SK-N-SH (cell line): ENCODE measurements at regions not wholly inside any gene's neighbourhood (a gene's known extent, or its start where the extent isn't known, plus 50 kb on each side); places are given as distances from the start of the nearest gene placed in this dataset.

Experiments used
- CTCF ChIA-PET: fragments of 300-600, 350-600 bp; formaldehyde crosslinking; extraction: SDS; loops from one replicate; lab custom pipeline; 2021; lab: Yijun Ruan, JAX
- POLR2A ChIA-PET: fragments of 350-600 bp; sonication (Branson Sonifier 250); formaldehyde crosslinking; extraction: SDS; loops from one replicate; lab custom pipeline; 2020; ENCODE audit warnings: antibody characterized with exemption, inconsistent platforms; lab: Yijun Ruan, JAX
- DNase-seq: peaks from one replicate; pipeline ENCODE4 v3.0.0; 2012
- H2AFZ ChIP-seq: fragments of 200-600 bp; sonication (generic); 2 replicates; pipeline ENCODE4 v1.8.1; 2016; ENCODE audit warnings: antibody characterized with exemption, mild to moderate bottlenecking, low read depth
- H3F3A ChIP-seq: fragments of 200-600 bp; sonication (generic); replicated peaks from 2 replicates; pipeline ENCODE3; 2016; ENCODE audit warnings: antibody characterized with exemption, mild to moderate bottlenecking; ENCODE audit not compliant: insufficient read depth
- H3K27ac ChIP-seq, 2 experiments: fragments of 200-500 bp in 1 of 2; fragments of 200-600 bp in 1 of 2; sonication (Bioruptor generic) in 1 of 2; sonication (generic), shearing (Covaris generic) in 1 of 2; 2 replicates each; pipeline versions ENCODE4 v1.5.1 to v1.6.1; 2014 to 2016; ENCODE audit warnings: low read depth in 2 of 2, inconsistent platforms in 1 of 2, low read length in 1 of 2, mild to moderate bottlenecking in 1 of 2, mixed read lengths in 1 of 2
- H3K27me3 ChIP-seq: fragments of 200-600 bp; sonication (generic), shearing (Covaris generic); 2 replicates; pipeline ENCODE4 v1.6.1; 2016; ENCODE audit warnings: mixed run types; ENCODE audit not compliant: insufficient read depth
- H3K36me3 ChIP-seq, 2 experiments: fragments of 200-500 bp in 1 of 2; fragments of 200-600 bp in 1 of 2; sonication (Bioruptor generic) in 1 of 2; sonication (generic) in 1 of 2; replicated peaks in 1 of 2; 2 replicates each; pipeline versions ENCODE3 to v1.5.1; 2014 to 2016; ENCODE audit warnings: low read length in 1 of 2, mild to moderate bottlenecking in 1 of 2; ENCODE audit not compliant: insufficient read depth in 2 of 2, control insufficient read depth in 1 of 2
- H3K4me1 ChIP-seq, 2 experiments: fragments of 200-500 bp in 1 of 2; fragments of 200-600 bp in 1 of 2; sonication (Bioruptor generic) in 1 of 2; sonication (generic), shearing (Covaris generic) in 1 of 2; 2 replicates each; pipeline versions ENCODE4 v1.5.1 to v1.6.1; 2014 to 2016; ENCODE audit warnings: low read depth in 1 of 2, low read length in 1 of 2, mixed run types in 1 of 2; ENCODE audit not compliant: insufficient read depth in 2 of 2, control insufficient read depth in 1 of 2
- H3K4me2 ChIP-seq: fragments of 200-600 bp; sonication (generic), shearing (Covaris generic); 2 replicates; pipeline ENCODE4 v1.6.1; 2017; ENCODE audit warnings: mixed run types
- H3K4me3 ChIP-seq, 2 experiments: fragments of 200-500 bp in 1 of 2; fragments of 200-600 bp in 1 of 2; sonication (Bioruptor generic) in 1 of 2; sonication (generic), shearing (Covaris generic) in 1 of 2; 2 replicates each; pipeline versions ENCODE4 v1.5.1 to v1.8.1; 2014 to 2016; ENCODE audit warnings: low read depth in 2 of 2, inconsistent platforms in 1 of 2, low read length in 1 of 2, mild to moderate bottlenecking in 1 of 2, mixed read lengths in 1 of 2, moderate library complexity in 1 of 2
- H3K79me2 ChIP-seq: fragments of 200-600 bp; sonication (generic); 2 replicates; pipeline ENCODE4 v1.8.1; 2017; ENCODE audit warnings: mild to moderate bottlenecking; ENCODE audit not compliant: insufficient read depth
- H3K9ac ChIP-seq: fragments of 200-600 bp; sonication (generic); 2 replicates; pipeline ENCODE4 v1.6.1; 2017; ENCODE audit warnings: mixed run types
- H3K9me2 ChIP-seq: fragments of 200-600 bp; sonication (generic); 2 replicates; pipeline ENCODE4 v1.6.1; 2017; ENCODE audit warnings: mixed run types
- H3K9me3 ChIP-seq: fragments of 200-600 bp; sonication (generic); 2 replicates; pipeline ENCODE4 v1.6.1; 2017; ENCODE audit warnings: mixed run types, mild to moderate bottlenecking, moderate library complexity
- H4K20me1 ChIP-seq: fragments of 200-600 bp; sonication (generic); 2 replicates; pipeline ENCODE4 v1.6.1; 2017; ENCODE audit warnings: mild to moderate bottlenecking, mixed run types; ENCODE audit not compliant: insufficient read depth
- EP300 ChIP-seq, 2 experiments: IDR thresholded peaks; 2 replicates each; pipeline versions ENCODE4 v1.4.0 to v1.6.1; 2012; ENCODE audit warnings: borderline replicate concordance in 1 of 2, low read depth in 1 of 2, low read length in 1 of 2
- EZH2phosphoT487 ChIP-seq: fragments of 200-600 bp; sonication (generic); IDR thresholded peaks from 2 replicates; pipeline ENCODE4 v1.6.1; 2017; ENCODE audit warnings: low read depth, mixed run types, mild to moderate bottlenecking, antibody characterized with exemption, moderate library complexity, borderline replicate concordance
- FOSL2 ChIP-seq: IDR thresholded peaks from 2 replicates; pipeline ENCODE4 v1.4.0; 2012; ENCODE audit warnings: low read depth, mild to moderate bottlenecking, moderate library complexity, borderline replicate concordance
- JUND ChIP-seq: IDR thresholded peaks from 2 replicates; pipeline ENCODE4 v1.4.0; 2012
- NFIC ChIP-seq: IDR thresholded peaks from 2 replicates; pipeline ENCODE4 v1.4.0; 2012; ENCODE audit warnings: borderline replicate concordance
- POLR2AphosphoS5 ChIP-seq: IDR thresholded peaks from 2 replicates; pipeline ENCODE4 v1.6.1; 2012; ENCODE audit warnings: low read depth, low read length
- TCF12 ChIP-seq: IDR thresholded peaks from 2 replicates; pipeline ENCODE4 v1.4.0; 2012
- TEAD4 ChIP-seq: IDR thresholded peaks from 2 replicates; pipeline ENCODE4 v1.4.0; 2012; ENCODE audit warnings: mild to moderate bottlenecking, borderline replicate concordance; ENCODE audit not compliant: insufficient read depth
- WGBS: methylation state at CpG from one replicate; pipeline ENCODE4 v1.1.6; 2017; ENCODE audit warnings: low lambda C conversion rate; 5-methylcytosine and 5-hydroxymethylcytosine counted together
- TF ChIP-seq, protein P1 (sequence below): IDR thresholded peaks from 2 replicates; pipeline ENCODE4 v1.4.0; 2012; ENCODE audit warnings: low read depth
- TF ChIP-seq, protein P2 (sequence below): IDR thresholded peaks from 2 replicates; pipeline ENCODE4; 2012

DNA sequence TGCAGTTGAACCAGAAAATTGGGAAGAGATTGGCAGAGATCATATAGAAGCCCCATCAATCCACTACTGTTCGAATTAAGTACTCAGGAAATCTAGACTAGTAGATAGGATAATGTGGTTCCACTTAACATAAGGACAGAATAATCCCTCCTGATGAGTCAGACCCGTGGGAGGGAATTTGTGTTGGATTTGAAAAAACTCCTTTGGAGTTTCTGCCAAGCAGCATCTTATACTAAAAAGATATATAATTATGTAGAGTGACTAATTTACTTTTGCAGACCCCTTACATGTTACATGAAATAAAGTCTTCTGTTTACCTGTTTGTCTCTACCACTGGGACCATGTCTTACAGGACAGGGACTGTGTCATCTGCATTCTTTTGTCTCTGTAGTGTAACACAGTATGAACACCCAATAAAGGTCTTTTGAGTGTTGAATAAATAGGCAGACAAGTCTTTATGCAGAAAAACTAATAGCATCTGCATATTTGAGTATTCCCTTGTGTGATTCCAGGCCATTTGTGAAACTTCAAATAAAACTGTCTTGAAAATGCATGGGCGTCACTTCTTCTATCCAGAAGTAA, 122.6 kb upstream of the DNAJC10 start:
- H3K27ac ChIP-seq, result peak overlapping the region in 1 of 2 experiments; percentile 43; a peak in 3 of 4 replicates

DNA sequence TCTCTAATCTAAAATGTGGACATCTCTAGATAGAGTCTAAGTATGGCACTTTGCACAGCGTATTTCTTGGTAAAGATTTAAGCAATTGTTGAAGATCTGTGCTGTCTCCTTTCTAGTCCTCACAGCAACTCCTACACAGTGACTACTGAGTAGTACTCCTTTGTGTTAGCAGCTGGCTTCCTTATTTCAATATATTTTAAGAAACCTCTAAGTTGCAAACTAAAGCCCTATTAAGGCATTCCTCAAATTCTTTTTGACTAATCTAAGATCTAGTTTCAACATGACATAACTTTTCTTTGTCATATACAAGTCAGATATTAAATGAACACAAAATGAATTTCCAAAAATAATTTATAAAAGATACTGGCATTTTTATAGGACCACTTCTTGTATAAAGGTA, 121.8 kb upstream of the DNAJC10 start:
- H2AFZ ChIP-seq, result no peak overlapping the region
- peak overlapping the region in 1 of 2 experiments; percentile 43; a peak in 2 of 4 replicates for H3K27ac ChIP-seq
- H3K9me2 ChIP-seq, result no peaks in the 10 kb centered on the region
- no peak overlapping the region for H3K4me2 ChIP-seq
- H3K4me1 ChIP-seq, result peaks cover 0 to 19% of the 10 kb centered on the region in 2 experiments
- DNase-seq, result no peak
- H3K4me3 ChIP-seq, result no peak overlapping the region
- peaks cover 13% of the 10 kb centered on the region for H3F3A ChIP-seq
- no peaks in the 10 kb centered on the region for H4K20me1 ChIP-seq
- H3K79me2 ChIP-seq, result no peaks in the 10 kb centered on the region
- H3K9ac ChIP-seq, result no peak overlapping the region
- no peaks in the 10 kb centered on the region for H3K9me3 ChIP-seq
- POLR2A ChIA-PET, result no interaction called here
- no peaks in the 10 kb centered on the region for H3K36me3 ChIP-seq
- CTCF ChIA-PET, result no interaction called here
- TF ChIP-seq, protein P1, sequence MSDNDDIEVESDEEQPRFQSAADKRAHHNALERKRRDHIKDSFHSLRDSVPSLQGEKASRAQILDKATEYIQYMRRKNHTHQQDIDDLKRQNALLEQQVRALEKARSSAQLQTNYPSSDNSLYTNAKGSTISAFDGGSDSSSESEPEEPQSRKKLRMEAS, result no peak
- TF ChIP-seq JUND (0 out of 2 replicates have a peak, but pooled peaks have one; percentile 18), TCF12 (peak; percentile 57), POLR2AphosphoS5 (no peak), TEAD4 (0 out of 2 replicates have a peak, but pooled peaks have one; percentile 43), EP300 (IDR thresholded peaks at IDR 0.05; ENCODE audit: borderline replicate concordance in 1 of 2, low read depth in 1 of 2, low read length in 1 of 2) (peak in 1 of 2 experiments; percentile 38; a peak in 1 of 4 replicates)
- TF ChIP-seq, protein P2, sequence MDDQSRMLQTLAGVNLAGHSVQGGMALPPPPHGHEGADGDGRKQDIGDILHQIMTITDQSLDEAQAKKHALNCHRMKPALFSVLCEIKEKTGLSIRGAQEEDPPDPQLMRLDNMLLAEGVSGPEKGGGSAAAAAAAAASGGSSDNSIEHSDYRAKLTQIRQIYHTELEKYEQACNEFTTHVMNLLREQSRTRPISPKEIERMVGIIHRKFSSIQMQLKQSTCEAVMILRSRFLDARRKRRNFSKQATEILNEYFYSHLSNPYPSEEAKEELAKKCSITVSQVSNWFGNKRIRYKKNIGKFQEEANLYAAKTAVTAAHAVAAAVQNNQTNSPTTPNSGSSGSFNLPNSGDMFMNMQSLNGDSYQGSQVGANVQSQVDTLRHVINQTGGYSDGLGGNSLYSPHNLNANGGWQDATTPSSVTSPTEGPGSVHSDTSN, result peak; percentile 35; the same call in 1 of the 2 replicates
- TF ChIP-seq, all 33 proteins: peak for 5
- 92% methylated on average over 1 of the region's 1 CpG for WGBS
- no peaks in the 10 kb centered on the region for H3K27me3 ChIP-seq

More for the DNA sequence above, 122.6 kb upstream of the DNAJC10 start:
- Histone ChIP-seq H3K4me3 (no peak overlapping the region), H3K4me1 (peaks cover 0 to 20% of the 10 kb centered on the region in 2 experiments), H3F3A (peaks cover 15% of the 10 kb centered on the region), H3K79me2 (no peaks in the 10 kb centered on the region), H3K9me3 (no peaks in the 10 kb centered on the region), H3K27me3 (no peaks in the 10 kb centered on the region), H4K20me1 (no peaks in the 10 kb centered on the region), H3K9ac (no peak overlapping the region), H3K36me3 (no peaks in the 10 kb centered on the region), H3K4me2 (no peak overlapping the region), H3K9me2 (no peaks in the 10 kb centered on the region), H2AFZ (peak overlapping the region; percentile 13; the same call in 1 of the 2 replicates)
- DNase-seq, result no peak
- TF ChIP-seq FOSL2 (peak; percentile 73), NFIC (peak; percentile 28; the same call in 1 of the 2 replicates), EP300 (IDR thresholded peaks at IDR 0.05; ENCODE audit: borderline replicate concordance in 1 of 2, low read depth in 1 of 2, low read length in 1 of 2) (peak in 1 of 2 experiments; percentile 51; a peak in 1 of 4 replicates), TEAD4 (no peak), TCF12 (peak; percentile 71), EZH2phosphoT487 (no peak), JUND (peak; percentile 66)
- TF ChIP-seq, protein P2, result peak; percentile 17; the same call in 1 of the 2 replicates
- 34% methylated on average over 3 of the region's 3 CpGs for WGBS
- CTCF ChIA-PET, result no interaction called here
- POLR2A ChIA-PET, result no interaction called here
